Epithelial cell of proximal tubule (primary cell): ENCODE measurements at regions not wholly inside any gene's neighbourhood (a gene's known extent, or its start where the extent isn't known, plus 50 kb on each side); places are given as distances from the start of the nearest gene placed in this dataset.

ENCODE experiments used
- DNase-seq: peaks from one replicate; pipeline ENCODE4 v3.0.0-alpha.2; 2011; ENCODE audit warnings: low read depth
- H3K4me3 ChIP-seq: 2 replicates; pipeline ENCODE4 v1.5.1; 2011; ENCODE audit warnings: low read depth, mild to moderate bottlenecking, low read length
- TF ChIP-seq, protein P1 (sequence below): conservative IDR thresholded peaks from 2 replicates; pipeline ENCODE4 v1.5.1; 2012; ENCODE audit warnings: low read depth, mild to moderate bottlenecking, low read length

DNA sequence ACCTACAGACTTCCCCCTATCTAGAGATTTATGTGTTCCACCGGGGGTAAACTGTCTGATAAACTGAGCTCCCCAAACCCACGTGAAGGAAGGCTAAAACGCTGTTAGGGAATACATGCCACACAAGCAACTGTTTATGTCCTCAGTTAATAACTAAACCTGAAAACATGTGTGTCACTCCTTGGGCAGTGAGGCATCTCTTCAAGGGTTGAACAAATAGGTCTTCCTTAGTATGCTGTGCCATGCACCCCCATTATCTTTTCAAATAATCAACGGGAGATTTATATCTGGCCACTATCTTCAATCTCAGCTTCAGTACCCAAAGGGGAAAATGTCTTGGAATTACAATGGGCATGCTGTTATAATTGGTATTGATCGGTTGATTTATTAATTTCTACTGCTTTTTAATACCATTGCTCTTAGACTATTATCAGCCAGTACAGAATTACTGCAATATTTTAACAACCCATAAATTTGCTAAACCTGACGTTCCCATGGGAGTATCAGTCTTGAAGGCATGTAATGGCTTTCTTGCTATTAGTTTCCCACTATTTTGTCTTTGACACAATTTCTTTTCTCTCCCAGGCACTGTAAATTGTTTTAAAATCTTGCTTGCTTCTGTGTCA, 279.2 kb upstream of the P2RY1 start:
- TF ChIP-seq, protein P1, sequence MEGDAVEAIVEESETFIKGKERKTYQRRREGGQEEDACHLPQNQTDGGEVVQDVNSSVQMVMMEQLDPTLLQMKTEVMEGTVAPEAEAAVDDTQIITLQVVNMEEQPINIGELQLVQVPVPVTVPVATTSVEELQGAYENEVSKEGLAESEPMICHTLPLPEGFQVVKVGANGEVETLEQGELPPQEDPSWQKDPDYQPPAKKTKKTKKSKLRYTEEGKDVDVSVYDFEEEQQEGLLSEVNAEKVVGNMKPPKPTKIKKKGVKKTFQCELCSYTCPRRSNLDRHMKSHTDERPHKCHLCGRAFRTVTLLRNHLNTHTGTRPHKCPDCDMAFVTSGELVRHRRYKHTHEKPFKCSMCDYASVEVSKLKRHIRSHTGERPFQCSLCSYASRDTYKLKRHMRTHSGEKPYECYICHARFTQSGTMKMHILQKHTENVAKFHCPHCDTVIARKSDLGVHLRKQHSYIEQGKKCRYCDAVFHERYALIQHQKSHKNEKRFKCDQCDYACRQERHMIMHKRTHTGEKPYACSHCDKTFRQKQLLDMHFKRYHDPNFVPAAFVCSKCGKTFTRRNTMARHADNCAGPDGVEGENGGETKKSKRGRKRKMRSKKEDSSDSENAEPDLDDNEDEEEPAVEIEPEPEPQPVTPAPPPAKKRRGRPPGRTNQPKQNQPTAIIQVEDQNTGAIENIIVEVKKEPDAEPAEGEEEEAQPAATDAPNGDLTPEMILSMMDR, result no peak
- DNase-seq, result no peak
- H3K4me3 ChIP-seq, result no peak overlapping the region

DNA sequence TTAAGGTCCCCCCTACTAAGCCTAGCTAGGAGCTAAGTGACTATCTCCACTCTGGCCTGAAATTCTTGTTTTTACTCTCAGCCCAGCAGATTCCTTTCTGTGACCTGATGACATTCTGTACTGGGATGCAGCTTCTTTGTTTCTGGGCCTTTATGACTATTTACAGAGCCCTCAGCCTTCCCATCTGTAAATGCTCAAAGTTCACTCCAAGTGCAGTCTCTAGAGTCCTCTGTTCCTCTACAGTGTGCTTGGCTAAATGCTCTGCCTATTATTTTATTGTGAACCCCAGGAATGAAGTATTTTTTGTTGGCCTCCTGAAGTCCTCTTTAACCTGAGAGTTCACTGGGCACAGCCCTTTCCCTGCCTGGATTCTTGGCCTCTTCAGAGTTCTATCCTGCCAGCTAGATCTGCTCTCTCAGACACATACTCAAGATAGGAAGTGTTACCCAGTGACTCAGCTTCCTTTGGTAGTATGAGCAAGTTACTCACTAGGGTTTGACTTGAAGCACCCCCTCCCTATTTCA, 278.1 kb upstream of the P2RY1 start:
- TF ChIP-seq, protein P1, result no peak
- no peak for DNase-seq
- no peak overlapping the region for H3K4me3 ChIP-seq

DNA sequence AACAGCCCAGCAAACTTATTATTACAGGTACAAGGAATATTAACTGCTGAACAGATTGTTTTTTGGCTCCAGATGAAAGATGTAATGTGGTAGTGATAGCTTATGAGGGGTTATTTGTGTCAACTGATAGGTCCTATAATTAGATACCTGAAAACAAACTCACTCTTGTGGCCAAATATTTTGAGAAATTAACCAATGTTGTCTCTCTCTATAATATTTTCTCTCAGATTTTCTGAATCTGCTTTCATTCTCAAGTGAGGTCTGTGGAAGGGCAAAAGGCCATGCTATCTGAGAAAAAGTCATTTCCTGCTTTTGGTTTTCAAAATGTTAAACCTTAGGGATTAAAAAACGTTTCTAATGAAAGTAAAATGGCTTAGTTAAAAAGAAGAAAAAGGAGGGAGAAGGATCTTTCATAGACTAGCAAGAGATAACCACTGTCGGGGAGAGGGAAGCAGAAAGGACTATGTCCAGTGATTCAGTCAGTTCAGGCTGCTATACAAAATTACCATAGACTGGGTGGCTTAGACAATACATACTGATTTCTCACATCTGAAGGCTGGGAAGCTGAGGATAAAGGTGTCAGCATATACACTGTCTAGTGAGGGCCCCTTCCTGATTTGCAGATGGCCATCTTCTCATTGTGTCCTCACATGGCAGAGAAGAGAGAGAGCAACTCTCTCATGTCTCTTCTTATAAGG, 277.5 kb upstream of the P2RY1 start:
- no peak for DNase-seq
- H3K4me3 ChIP-seq, result no peak overlapping the region
- TF ChIP-seq, protein P1, result no peak

DNA sequence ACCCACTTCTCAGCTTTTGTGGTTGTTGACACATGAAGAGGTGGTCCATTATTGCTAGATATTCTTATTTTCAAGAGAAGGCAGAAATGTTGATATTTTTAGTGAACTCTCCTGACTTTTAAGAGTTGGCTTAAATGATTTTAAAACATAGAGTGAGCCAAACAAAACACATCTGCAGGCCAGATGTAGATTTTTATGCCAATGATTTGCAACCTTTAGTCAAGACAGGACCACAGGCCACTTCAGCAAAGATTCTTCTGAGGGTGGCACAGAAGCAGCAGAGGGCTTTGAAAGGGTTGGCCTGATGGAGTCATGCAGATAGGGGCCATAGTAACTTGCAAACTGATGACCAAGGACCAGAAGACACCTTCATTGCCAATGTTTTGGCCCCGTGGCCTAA, 276.5 kb upstream of the P2RY1 start:
- TF ChIP-seq, protein P1, result no peak
- DNase-seq, result no peak
- H3K4me3 ChIP-seq, result no peak overlapping the region

DNA sequence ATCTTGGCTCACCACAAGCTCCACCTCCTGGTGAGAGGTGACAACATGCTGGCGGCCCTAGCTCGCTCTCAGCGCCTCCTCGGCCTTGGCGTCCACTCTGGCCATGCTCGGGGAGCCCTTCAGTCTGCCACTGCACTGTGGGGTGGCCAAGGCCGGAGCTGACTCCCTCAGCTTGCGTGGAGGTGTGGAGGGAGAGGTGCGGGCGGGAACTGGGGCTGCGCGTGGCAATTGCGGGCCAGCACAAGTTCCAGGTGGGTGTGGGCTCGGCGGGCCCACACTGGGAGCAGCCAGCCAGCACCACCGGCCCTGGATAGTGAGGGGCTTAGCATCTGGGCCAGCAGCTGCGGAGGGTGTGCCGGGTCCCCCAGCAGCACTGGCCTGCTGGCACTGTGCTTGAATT, 275.7 kb upstream of the P2RY1 start:
- no peak overlapping the region for H3K4me3 ChIP-seq
- TF ChIP-seq, protein P1, result no peak
- no peak for DNase-seq

DNA sequence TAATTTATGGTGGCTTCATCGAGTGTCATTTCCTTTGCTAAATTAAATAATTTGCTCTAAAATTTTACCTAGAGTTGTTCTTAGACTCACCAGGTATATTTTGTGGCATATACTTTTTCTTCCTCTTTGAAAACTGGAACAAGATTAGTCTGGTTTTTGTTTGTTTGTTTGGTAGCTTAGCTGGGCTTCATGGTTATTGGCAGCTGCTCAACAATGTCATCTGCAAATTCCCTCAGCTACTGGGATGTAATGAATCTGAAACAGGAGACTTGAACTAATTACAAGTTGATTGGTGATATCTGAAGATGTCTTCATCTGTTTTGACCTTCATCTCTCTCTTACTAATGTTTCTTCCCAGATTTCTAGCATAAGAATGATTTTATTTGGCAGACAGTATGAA, 270.5 kb upstream of the P2RY1 start:
- DNase-seq, result no peak
- H3K4me3 ChIP-seq, result no peak overlapping the region
- TF ChIP-seq, protein P1, result no peak
